Neural progenitor cell (in vitro differentiated cells): ENCODE measurements at regions not wholly inside any gene's neighbourhood (a gene's known extent, or its start where the extent isn't known, plus 50 kb on each side); places are given as distances from the start of the nearest gene placed in this dataset.

Experiments used
- EZH2 ChIP-seq: fragments of 200-600 bp; sonication (generic); IDR thresholded peaks from 2 replicates; pipeline ENCODE4 v1.6.1; 2017; ENCODE audit warnings: antibody characterized with exemption, mild to moderate bottlenecking, moderate library complexity
- EZH2phosphoT487 ChIP-seq: fragments of 200-600 bp; sonication (generic); IDR thresholded peaks from 2 replicates; pipeline ENCODE4 v1.6.1; 2017; ENCODE audit warnings: antibody characterized with exemption
- TF ChIP-seq, protein P1 (sequence below): fragments of 200-600 bp; sonication (generic); IDR thresholded peaks from 2 replicates; pipeline ENCODE4 v1.5.1; 2017; ENCODE audit warnings: antibody characterized with exemption, mild to moderate bottlenecking

DNA sequence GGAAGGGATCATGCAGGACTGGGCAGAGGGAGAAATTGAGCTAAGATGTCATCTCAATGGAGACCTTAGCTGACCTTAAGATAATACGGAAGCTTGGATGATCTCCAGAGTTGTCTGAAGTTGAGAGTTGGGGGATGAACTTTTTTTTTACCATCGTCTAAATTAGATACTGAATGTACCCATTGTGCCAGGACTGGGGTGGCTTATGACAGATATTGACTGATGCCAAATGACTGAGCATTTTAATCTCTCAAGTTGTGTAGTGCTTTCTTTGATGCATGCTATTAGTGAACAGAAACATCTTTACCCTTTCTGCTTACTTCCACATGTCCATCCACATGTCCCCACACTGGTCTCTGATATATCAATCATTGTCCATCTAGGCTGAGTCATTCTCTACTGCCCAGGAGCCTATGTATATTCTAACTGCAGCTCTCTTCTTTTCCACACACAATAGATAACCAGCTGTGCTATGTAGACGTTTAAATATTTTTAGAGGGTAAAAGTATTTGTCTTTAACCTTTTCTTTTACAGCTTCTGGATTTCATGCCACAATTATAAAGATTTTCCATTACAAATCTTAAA is 60.2 kb upstream of the ZKSCAN2 start:
- TF ChIP-seq, protein P1, sequence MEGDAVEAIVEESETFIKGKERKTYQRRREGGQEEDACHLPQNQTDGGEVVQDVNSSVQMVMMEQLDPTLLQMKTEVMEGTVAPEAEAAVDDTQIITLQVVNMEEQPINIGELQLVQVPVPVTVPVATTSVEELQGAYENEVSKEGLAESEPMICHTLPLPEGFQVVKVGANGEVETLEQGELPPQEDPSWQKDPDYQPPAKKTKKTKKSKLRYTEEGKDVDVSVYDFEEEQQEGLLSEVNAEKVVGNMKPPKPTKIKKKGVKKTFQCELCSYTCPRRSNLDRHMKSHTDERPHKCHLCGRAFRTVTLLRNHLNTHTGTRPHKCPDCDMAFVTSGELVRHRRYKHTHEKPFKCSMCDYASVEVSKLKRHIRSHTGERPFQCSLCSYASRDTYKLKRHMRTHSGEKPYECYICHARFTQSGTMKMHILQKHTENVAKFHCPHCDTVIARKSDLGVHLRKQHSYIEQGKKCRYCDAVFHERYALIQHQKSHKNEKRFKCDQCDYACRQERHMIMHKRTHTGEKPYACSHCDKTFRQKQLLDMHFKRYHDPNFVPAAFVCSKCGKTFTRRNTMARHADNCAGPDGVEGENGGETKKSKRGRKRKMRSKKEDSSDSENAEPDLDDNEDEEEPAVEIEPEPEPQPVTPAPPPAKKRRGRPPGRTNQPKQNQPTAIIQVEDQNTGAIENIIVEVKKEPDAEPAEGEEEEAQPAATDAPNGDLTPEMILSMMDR, result no peak
- TF ChIP-seq EZH2, result no peak
- no peak for TF ChIP-seq EZH2phosphoT487
